ENCODE measurements at regions not wholly inside any gene's neighbourhood (a gene's known extent, or its start where the extent isn't known, plus 50 kb on each side); places are given as distances from the start of the nearest gene placed in this dataset.

- POLR2A ChIA-PET = no interaction called here
- no peak overlapping the region for H3K4me3 Mint-ChIP-seq
Observed at GRCh38 chr5:152595405-152595804, 190.3 kb upstream of the NMUR2 start.

GRCh38 chr5:152599096-152599495, 194.0 kb upstream of the NMUR2 start:
- H2AFZ ChIP-seq (ENCODE audit: insufficient read depth, low read depth, low read length, poor library complexity, severe bottlenecking) = no peak overlapping the region
- no peak overlapping the region for H3K4me2 ChIP-seq (replicated peaks; ENCODE audit: low read depth, low read length, poor library complexity, severe bottlenecking)
- no peak for TF ChIP-seq EZH2 (IDR thresholded peaks at IDR 0.05; ENCODE audit: borderline replicate concordance, insufficient read depth, low read depth, low read length, poor library complexity, severe bottlenecking)
- no peaks in the 10 kb centered on the region for H3K79me2 ChIP-seq (ENCODE audit: control insufficient read depth, insufficient read depth, low read length)
- no peak overlapping the region for H3K4me3 ChIP-seq (ENCODE audit: control extremely low read depth in 1 of 5, extremely low read depth in 1 of 5, insufficient read depth in 1 of 5, low read depth in 2 of 5, low read length in 4 of 5)
- POLR2A ChIA-PET = no interaction called here
- H3K4me1 ChIP-seq (ENCODE audit: control insufficient read depth in 2 of 2, insufficient read depth in 2 of 2, low read length in 2 of 2) = no peaks in the 10 kb centered on the region
- Mint-ChIP-seq H3K27ac (no peak overlapping the region), H3K9me3 (ENCODE audit: insufficient read depth) (no peaks in the 10 kb centered on the region), H3K4me1 (no peaks in the 10 kb centered on the region), H3K4me3 (no peak overlapping the region), H3K27me3 (no peaks in the 10 kb centered on the region)
- no peaks in the 10 kb centered on the region for H3K27me3 ChIP-seq (replicated peaks in 1 of 4; ENCODE audit: control extremely low read depth in 1 of 4, control insufficient read depth in 3 of 4, insufficient read depth in 4 of 4, low read length in 3 of 4)
- ATAC-seq (ENCODE audit: low read depth) (no peak), DNase-seq (no peak)
- no peak overlapping the region for H3K27ac ChIP-seq (ENCODE audit: low read length in 2 of 2)
- no CpG with 5 or more reads among the region's 1 CpG for WGBS (ENCODE audit: insufficient coverage)
- no peaks in the 10 kb centered on the region for H3K9me3 ChIP-seq (ENCODE audit: control extremely low read depth in 1 of 3, control insufficient read depth in 2 of 3, insufficient read depth in 1 of 3, low read length in 2 of 3)
- CTCF ChIA-PET = no interaction called here
- H3K9ac ChIP-seq (ENCODE audit: low read length) = no peak overlapping the region
- intact Hi-C loops (cut with micrococcal nuclease) = no loop called here
- H4K20me1 ChIP-seq (ENCODE audit: control insufficient read depth, insufficient read depth, low read length, poor library complexity, severe bottlenecking) = no peaks in the 10 kb centered on the region
- H3K36me3 ChIP-seq (replicated peaks in 1 of 2; ENCODE audit: control extremely low read depth in 1 of 2, control insufficient read depth in 1 of 2, extremely low read depth in 1 of 2, insufficient read depth in 2 of 2, low read length in 1 of 2) = no peaks in the 10 kb centered on the region

More at GRCh38 chr5:152595405-152595804, 190.3 kb upstream of the NMUR2 start:
- DNase-seq = no peak
- ATAC-seq (ENCODE audit: low read depth) = no peak
- H3K4me3 ChIP-seq (ENCODE audit: control extremely low read depth in 1 of 5, extremely low read depth in 1 of 5, insufficient read depth in 1 of 5, low read depth in 2 of 5, low read length in 4 of 5) = no peak overlapping the region
- H3K9me3 ChIP-seq (ENCODE audit: control extremely low read depth in 1 of 3, control insufficient read depth in 2 of 3, insufficient read depth in 1 of 3, low read length in 2 of 3) = no peaks in the 10 kb centered on the region
- CTCF ChIA-PET = no interaction called here
- no peak overlapping the region for H3K27ac Mint-ChIP-seq
- no CpG with 5 or more reads among the region's 1 CpG for WGBS (ENCODE audit: insufficient coverage)
- H3K27ac ChIP-seq (ENCODE audit: low read length in 2 of 2) = no peak overlapping the region
- H3K79me2 ChIP-seq (ENCODE audit: control insufficient read depth, insufficient read depth, low read length) = no peaks in the 10 kb centered on the region
- H2AFZ ChIP-seq (ENCODE audit: insufficient read depth, low read depth, low read length, poor library complexity, severe bottlenecking) = no peak overlapping the region
- intact Hi-C loops (cut with micrococcal nuclease) = no loop called here
- H3K4me2 ChIP-seq (replicated peaks; ENCODE audit: low read depth, low read length, poor library complexity, severe bottlenecking) = no peak overlapping the region
- H3K9me3 Mint-ChIP-seq (ENCODE audit: insufficient read depth) = peaks cover 2% of the 10 kb centered on the region
- H3K27me3 ChIP-seq (replicated peaks in 1 of 4; ENCODE audit: control extremely low read depth in 1 of 4, control insufficient read depth in 3 of 4, insufficient read depth in 4 of 4, low read length in 3 of 4) = no peaks in the 10 kb centered on the region
- no peak overlapping the region for H3K9ac ChIP-seq (ENCODE audit: low read length)
- no peaks in the 10 kb centered on the region for H3K36me3 ChIP-seq (replicated peaks in 1 of 2; ENCODE audit: control extremely low read depth in 1 of 2, control insufficient read depth in 1 of 2, extremely low read depth in 1 of 2, insufficient read depth in 2 of 2, low read length in 1 of 2)
- H3K4me1 Mint-ChIP-seq = no peaks in the 10 kb centered on the region
- no peaks in the 10 kb centered on the region for H4K20me1 ChIP-seq (ENCODE audit: control insufficient read depth, insufficient read depth, low read length, poor library complexity, severe bottlenecking)
- no peak for TF ChIP-seq CTCF (IDR thresholded peaks at IDR 0.05)
- TF ChIP-seq EZH2 (IDR thresholded peaks at IDR 0.05; ENCODE audit: borderline replicate concordance, insufficient read depth, low read depth, low read length, poor library complexity, severe bottlenecking) = no peak
- H3K4me1 ChIP-seq (ENCODE audit: control insufficient read depth in 2 of 2, insufficient read depth in 2 of 2, low read length in 2 of 2) = no peaks in the 10 kb centered on the region
- H3K27me3 Mint-ChIP-seq = no peaks in the 10 kb centered on the region
